ENCODE measurements at regions not wholly inside any gene's neighbourhood (a gene's known extent, or its start where the extent isn't known, plus 50 kb on each side); places are given as distances from the start of the nearest gene placed in this dataset.
"Not testable (repeated sequence)": the region's sequence is repeated elsewhere in the genome, so short reads cannot be mapped to it uniquely, and the experiment has no call there.

GRCh38 chr13:100773429-100773828 lies 98.8 kb upstream of the TMTC4 start:
- H4K8ac ChIP-seq (ENCODE audit: low read depth, low read length), result no peak overlapping the region
- no peak overlapping the region for H2BK5ac ChIP-seq (ENCODE audit: low read length)
- no peak overlapping the region for H3K4me2 ChIP-seq (ENCODE audit: low read length)
- no peak overlapping the region for H3K23ac ChIP-seq (ENCODE audit: low read length)
- no peak overlapping the region for H2BK120ac ChIP-seq (ENCODE audit: low read depth, low read length)
- H3K79me1 ChIP-seq (ENCODE audit: low read length), result no peaks in the 10 kb centered on the region
- WGBS (ENCODE audit: extremely low coverage, insufficient coverage, low lambda C conversion rate), result no CpG with 5 or more reads among the region's 3 CpGs
- no peak overlapping the region for H4K5ac ChIP-seq (ENCODE audit: low read length)
- no peak overlapping the region for H3K27ac ChIP-seq (ENCODE audit: low read depth, low read length)
- no peak overlapping the region for H2BK15ac ChIP-seq (replicated peaks; ENCODE audit: low read depth)
- H3K18ac ChIP-seq (ENCODE audit: low read length), result peak overlapping the region; percentile 75
- no peak overlapping the region for H3K56ac ChIP-seq (ENCODE audit: low read length)
- H2AK5ac ChIP-seq (ENCODE audit: low read length), result no peak overlapping the region
- H3K4me3 ChIP-seq (ENCODE audit: low read length), result no peak overlapping the region
- no peak overlapping the region for H3K4ac ChIP-seq (ENCODE audit: low read depth, low read length)
- no peaks in the 10 kb centered on the region for H3K79me2 ChIP-seq (ENCODE audit: control insufficient read depth, insufficient read depth, low read length)
- H3K36me3 ChIP-seq (ENCODE audit: control insufficient read depth, insufficient read depth, low read length), result no peaks in the 10 kb centered on the region
- no peak for DNase-seq
- H3K9ac ChIP-seq (ENCODE audit: low read length), result no peak overlapping the region
- no peaks in the 10 kb centered on the region for H3K27me3 ChIP-seq (ENCODE audit: insufficient read depth, low read length, poor library complexity)
- peaks cover 2% of the 10 kb centered on the region for H3K4me1 ChIP-seq (ENCODE audit: control insufficient read depth, low read depth, low read length)

DNA sequence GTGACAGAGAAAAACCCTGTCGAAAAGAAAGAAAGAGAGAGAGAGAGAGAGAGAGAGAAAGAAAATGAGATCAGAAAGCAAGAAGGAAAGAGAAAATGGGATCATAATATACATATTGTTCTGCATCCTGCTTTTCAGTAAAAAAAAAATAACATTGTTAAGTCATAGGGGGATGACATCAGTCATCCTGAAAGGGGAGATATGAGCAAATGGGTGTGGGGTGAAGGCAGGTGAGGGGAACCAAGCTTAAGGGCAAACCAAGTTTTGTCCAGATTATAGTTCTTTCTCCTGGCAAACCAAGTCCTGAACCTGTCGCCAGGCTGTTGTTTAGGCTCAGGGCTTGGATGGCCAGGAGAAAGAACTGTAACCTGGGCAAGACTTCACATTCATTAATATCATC lies 92.6 kb upstream of the TMTC4 start:
- WGBS (ENCODE audit: extremely low coverage, insufficient coverage, low lambda C conversion rate), result no CpG with 5 or more reads among the region's 2 CpGs
- H3K27me3 ChIP-seq (ENCODE audit: insufficient read depth, low read length, poor library complexity), result no peaks in the 10 kb centered on the region
- H3K18ac ChIP-seq (ENCODE audit: low read length), result no peak overlapping the region
- no peaks in the 10 kb centered on the region for H3K4me1 ChIP-seq (ENCODE audit: control insufficient read depth, low read depth, low read length)
- H2AK5ac ChIP-seq (ENCODE audit: low read length), result no peak overlapping the region
- H3K79me1 ChIP-seq (ENCODE audit: low read length), result no peaks in the 10 kb centered on the region
- H3K27ac ChIP-seq (ENCODE audit: low read depth, low read length), result no peak overlapping the region
- no peak for DNase-seq
- no peak overlapping the region for H2BK120ac ChIP-seq (ENCODE audit: low read depth, low read length)
- no peaks in the 10 kb centered on the region for H3K36me3 ChIP-seq (ENCODE audit: control insufficient read depth, insufficient read depth, low read length)
- no peak overlapping the region for H2BK5ac ChIP-seq (ENCODE audit: low read length)
- no peak overlapping the region for H4K8ac ChIP-seq (ENCODE audit: low read depth, low read length)
- H3K79me2 ChIP-seq (ENCODE audit: control insufficient read depth, insufficient read depth, low read length), result no peaks in the 10 kb centered on the region
- no peak overlapping the region for H4K5ac ChIP-seq (ENCODE audit: low read length)
- H3K4ac ChIP-seq (ENCODE audit: low read depth, low read length), result no peak overlapping the region
- H3K9ac ChIP-seq (ENCODE audit: low read length), result no peak overlapping the region
- no peak overlapping the region for H3K4me3 ChIP-seq (ENCODE audit: low read length)
- no peak overlapping the region for H3K56ac ChIP-seq (ENCODE audit: low read length)
- no peak overlapping the region for H2BK15ac ChIP-seq (replicated peaks; ENCODE audit: low read depth)
- H3K4me2 ChIP-seq (ENCODE audit: low read length), result no peak overlapping the region
- no peak overlapping the region for H3K23ac ChIP-seq (ENCODE audit: low read length)

DNA sequence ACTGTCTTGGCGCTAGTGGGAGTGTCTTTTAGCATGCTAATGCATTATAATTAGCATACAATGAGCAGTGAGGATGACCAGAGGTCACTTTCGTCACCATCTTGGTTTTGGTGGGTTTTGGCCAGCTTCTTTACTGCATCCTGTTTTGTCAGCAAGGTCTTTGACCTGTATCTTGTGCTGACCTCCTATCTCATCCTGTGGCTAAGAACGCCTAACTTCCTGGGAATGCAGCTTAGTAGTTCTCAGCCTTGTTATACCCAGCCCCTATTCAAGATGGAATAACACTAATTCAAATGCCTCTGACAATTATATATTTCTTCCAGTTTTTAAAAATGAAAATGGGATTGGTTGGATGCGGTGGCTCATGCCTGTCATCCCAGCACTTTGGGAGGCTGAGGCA lies 92.0 kb upstream of the TMTC4 start:
- not testable (repeated sequence) for H3K4me3 ChIP-seq (ENCODE audit: low read length); H3K23ac ChIP-seq (ENCODE audit: low read length); DNase-seq; H4K8ac ChIP-seq (ENCODE audit: low read depth, low read length); H3K56ac ChIP-seq (ENCODE audit: low read length); H3K9ac ChIP-seq (ENCODE audit: low read length); H3K4ac ChIP-seq (ENCODE audit: low read depth, low read length); H4K5ac ChIP-seq (ENCODE audit: low read length); H2BK5ac ChIP-seq (ENCODE audit: low read length); H3K36me3 ChIP-seq (ENCODE audit: control insufficient read depth, insufficient read depth, low read length); H3K79me1 ChIP-seq (ENCODE audit: low read length); H3K18ac ChIP-seq (ENCODE audit: low read length); H2AK5ac ChIP-seq (ENCODE audit: low read length); H3K4me1 ChIP-seq (ENCODE audit: control insufficient read depth, low read depth, low read length); H2BK120ac ChIP-seq (ENCODE audit: low read depth, low read length); H2BK15ac ChIP-seq (replicated peaks; ENCODE audit: low read depth); H3K27ac ChIP-seq (ENCODE audit: low read depth, low read length); H3K79me2 ChIP-seq (ENCODE audit: control insufficient read depth, insufficient read depth, low read length); H3K27me3 ChIP-seq (ENCODE audit: insufficient read depth, low read length, poor library complexity); H3K4me2 ChIP-seq (ENCODE audit: low read length)
- no CpG with 5 or more reads among the region's 4 CpGs for WGBS (ENCODE audit: extremely low coverage, insufficient coverage, low lambda C conversion rate)

- Histone ChIP-seq H3K27ac (ENCODE audit: low read depth, low read length) (no peak overlapping the region), H2BK120ac (ENCODE audit: low read depth, low read length) (no peak overlapping the region), H3K79me2 (ENCODE audit: control insufficient read depth, insufficient read depth, low read length) (no peaks in the 10 kb centered on the region), H3K4me2 (ENCODE audit: low read length) (no peak overlapping the region), H3K79me1 (ENCODE audit: low read length) (no peaks in the 10 kb centered on the region), H4K8ac (ENCODE audit: low read depth, low read length) (no peak overlapping the region), H3K4ac (ENCODE audit: low read depth, low read length) (no peak overlapping the region), H4K5ac (ENCODE audit: low read length) (no peak overlapping the region), H3K56ac (ENCODE audit: low read length) (no peak overlapping the region), H3K36me3 (ENCODE audit: control insufficient read depth, insufficient read depth, low read length) (no peaks in the 10 kb centered on the region), H2AK5ac (ENCODE audit: low read length) (no peak overlapping the region), H2BK15ac (replicated peaks; ENCODE audit: low read depth) (no peak overlapping the region), H3K18ac (ENCODE audit: low read length) (no peak overlapping the region), H3K9ac (ENCODE audit: low read length) (no peak overlapping the region), H3K4me1 (ENCODE audit: control insufficient read depth, low read depth, low read length) (no peaks in the 10 kb centered on the region), H3K23ac (ENCODE audit: low read length) (no peak overlapping the region), H2BK5ac (ENCODE audit: low read length) (no peak overlapping the region), H3K4me3 (ENCODE audit: low read length) (no peak overlapping the region), H3K27me3 (ENCODE audit: insufficient read depth, low read length, poor library complexity) (no peaks in the 10 kb centered on the region)
- no CpG with 5 or more reads among the region's 9 CpGs for WGBS (ENCODE audit: extremely low coverage, insufficient coverage, low lambda C conversion rate)
- no peak for DNase-seq
These were observed 90.3 kb upstream of the TMTC4 start for GRCh38 chr13:100764937-100765336.

DNA sequence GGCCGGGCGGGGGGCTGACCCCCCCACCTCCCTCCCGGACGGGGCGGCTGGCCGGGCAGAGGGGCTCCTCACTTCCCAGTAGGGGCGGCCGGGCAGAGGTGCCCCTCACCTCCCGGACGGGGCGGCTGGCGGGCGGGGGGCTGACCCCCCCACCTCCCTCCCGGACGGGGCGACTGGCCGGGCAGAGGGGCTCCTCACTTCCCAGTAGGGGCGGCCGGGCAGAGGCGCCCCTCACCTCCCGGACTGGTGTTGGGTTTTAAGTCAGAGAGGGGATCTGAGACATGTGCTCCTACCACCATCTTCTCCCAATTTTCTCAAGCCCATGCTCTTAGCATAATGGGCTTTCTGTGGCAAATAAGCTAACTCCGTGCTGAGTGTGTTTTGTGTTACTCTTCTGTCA lies 87.5 kb upstream of the TMTC4 start:
- not testable (repeated sequence) for H2BK120ac ChIP-seq (ENCODE audit: low read depth, low read length); H2BK15ac ChIP-seq (replicated peaks; ENCODE audit: low read depth); H3K4me2 ChIP-seq (ENCODE audit: low read length); H3K4me3 ChIP-seq (ENCODE audit: low read length); H3K23ac ChIP-seq (ENCODE audit: low read length); H4K5ac ChIP-seq (ENCODE audit: low read length); H3K36me3 ChIP-seq (ENCODE audit: control insufficient read depth, insufficient read depth, low read length); H3K27me3 ChIP-seq (ENCODE audit: insufficient read depth, low read length, poor library complexity); H3K79me1 ChIP-seq (ENCODE audit: low read length); H3K4me1 ChIP-seq (ENCODE audit: control insufficient read depth, low read depth, low read length); H2AK5ac ChIP-seq (ENCODE audit: low read length); H3K9ac ChIP-seq (ENCODE audit: low read length); H2BK5ac ChIP-seq (ENCODE audit: low read length); H3K79me2 ChIP-seq (ENCODE audit: control insufficient read depth, insufficient read depth, low read length); H4K8ac ChIP-seq (ENCODE audit: low read depth, low read length); H3K18ac ChIP-seq (ENCODE audit: low read length); H3K27ac ChIP-seq (ENCODE audit: low read depth, low read length); DNase-seq; H3K56ac ChIP-seq (ENCODE audit: low read length); H3K4ac ChIP-seq (ENCODE audit: low read depth, low read length)
- no CpG with 5 or more reads among the region's 22 CpGs for WGBS (ENCODE audit: extremely low coverage, insufficient coverage, low lambda C conversion rate)

DNA sequence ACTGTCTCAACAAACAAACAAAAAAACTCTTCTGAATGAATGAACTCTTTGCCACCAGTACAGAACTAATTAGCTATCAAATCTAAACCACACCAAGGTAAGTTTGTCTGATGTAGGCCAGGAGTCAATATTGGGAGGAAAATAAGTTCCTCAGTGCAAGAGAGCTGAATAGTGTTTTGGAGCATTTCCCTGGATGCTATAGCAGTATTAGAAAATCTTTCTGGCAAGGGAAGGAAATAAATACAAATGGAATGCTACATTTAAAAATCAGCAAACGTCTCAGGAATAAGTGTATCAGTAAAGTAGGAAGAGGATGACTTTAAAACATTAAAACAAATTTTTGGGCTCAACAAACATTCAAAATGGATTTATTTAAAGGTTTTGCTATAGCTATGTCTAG lies 81.3 kb upstream of the TMTC4 start:
- H4K5ac ChIP-seq (ENCODE audit: low read length), result no peak overlapping the region
- H2BK5ac ChIP-seq (ENCODE audit: low read length), result no peak overlapping the region
- H3K4ac ChIP-seq (ENCODE audit: low read depth, low read length), result no peak overlapping the region
- no peaks in the 10 kb centered on the region for H3K27me3 ChIP-seq (ENCODE audit: insufficient read depth, low read length, poor library complexity)
- H3K27ac ChIP-seq (ENCODE audit: low read depth, low read length), result no peak overlapping the region
- no peak overlapping the region for H2AK5ac ChIP-seq (ENCODE audit: low read length)
- no CpG with 5 or more reads among the region's 1 CpG for WGBS (ENCODE audit: extremely low coverage, insufficient coverage, low lambda C conversion rate)
- H3K9ac ChIP-seq (ENCODE audit: low read length), result no peak overlapping the region
- no peak overlapping the region for H3K18ac ChIP-seq (ENCODE audit: low read length)
- no peak overlapping the region for H4K8ac ChIP-seq (ENCODE audit: low read depth, low read length)
- DNase-seq, result no peak
- H3K4me1 ChIP-seq (ENCODE audit: control insufficient read depth, low read depth, low read length), result no peaks in the 10 kb centered on the region
- no peak overlapping the region for H3K4me2 ChIP-seq (ENCODE audit: low read length)
- no peak overlapping the region for H2BK15ac ChIP-seq (replicated peaks; ENCODE audit: low read depth)
- no peaks in the 10 kb centered on the region for H3K79me1 ChIP-seq (ENCODE audit: low read length)
- no peak overlapping the region for H3K56ac ChIP-seq (ENCODE audit: low read length)
- H3K23ac ChIP-seq (ENCODE audit: low read length), result no peak overlapping the region
- no peak overlapping the region for H2BK120ac ChIP-seq (ENCODE audit: low read depth, low read length)
- H3K36me3 ChIP-seq (ENCODE audit: control insufficient read depth, insufficient read depth, low read length), result no peaks in the 10 kb centered on the region
- no peak overlapping the region for H3K4me3 ChIP-seq (ENCODE audit: low read length)
- no peaks in the 10 kb centered on the region for H3K79me2 ChIP-seq (ENCODE audit: control insufficient read depth, insufficient read depth, low read length)

Measured in mesendoderm (in vitro differentiated cells).